H9 (cell line): ENCODE measurements at regions not wholly inside any gene's neighbourhood (a gene's known extent, or its start where the extent isn't known, plus 50 kb on each side); places are given as distances from the start of the nearest gene placed in this dataset.

Experiments
- DNase-seq: peaks from one replicate; pipeline ENCODE4 v3.0.0-alpha.2; 2017
- H2AFZ ChIP-seq: one replicate; pipeline ENCODE4 v1.6.1; 2013; ENCODE audit warnings: mild to moderate bottlenecking, low read length, control low read depth, moderate library complexity
- H2AK5ac ChIP-seq: 2 replicates; pipeline ENCODE4 v1.6.1; 2013; ENCODE audit warnings: low read length, control low read depth, mixed read lengths; ENCODE audit not compliant: insufficient read length
- H2BK120ac ChIP-seq: one replicate; pipeline ENCODE4 v1.6.1; 2013; ENCODE audit warnings: low read depth, mild to moderate bottlenecking, low read length, control low read depth, inconsistent platforms; ENCODE audit not compliant: poor library complexity, severe bottlenecking
- H2BK12ac ChIP-seq: 2 replicates; pipeline ENCODE4 v1.6.1; 2013; ENCODE audit warnings: low read length, control low read depth, mixed read lengths, low read depth; ENCODE audit not compliant: insufficient read length
- H2BK15ac ChIP-seq: 2 replicates; pipeline ENCODE4 v1.6.1; 2013; ENCODE audit warnings: low read depth, low read length, control low read depth
- H2BK20ac ChIP-seq: one replicate; pipeline ENCODE4 v1.6.1; 2013; ENCODE audit warnings: low read depth, mild to moderate bottlenecking, low read length, control low read depth, inconsistent platforms; ENCODE audit not compliant: poor library complexity, severe bottlenecking
- H2BK5ac ChIP-seq: 2 replicates; pipeline ENCODE4 v1.6.1; 2013; ENCODE audit warnings: low read length, control low read depth, mixed read lengths; ENCODE audit not compliant: insufficient read length
- H3K14ac ChIP-seq: 2 replicates; pipeline ENCODE4 v1.6.1; 2013; ENCODE audit warnings: low read length, control low read depth; ENCODE audit not compliant: insufficient read depth
- H3K18ac ChIP-seq: 2 replicates; pipeline ENCODE4 v1.6.1; 2013; ENCODE audit warnings: low read depth, mild to moderate bottlenecking, mixed read lengths, low read length, control low read depth; ENCODE audit not compliant: insufficient read length
- H3K23ac ChIP-seq: 2 replicates; pipeline ENCODE4 v1.6.1; 2013; ENCODE audit warnings: low read length, control low read depth, mixed read lengths, low read depth; ENCODE audit not compliant: insufficient read length
- H3K23me2 ChIP-seq: 2 replicates; pipeline ENCODE4 v1.6.1; 2013; ENCODE audit warnings: low read depth, mild to moderate bottlenecking, mixed read lengths, low read length, control low read depth; ENCODE audit not compliant: insufficient read length, poor library complexity, severe bottlenecking
- H3K27ac ChIP-seq: 2 replicates; pipeline ENCODE4 v1.5.1; 2013; ENCODE audit warnings: low read length, control low read depth, mixed read lengths, low read depth; ENCODE audit not compliant: insufficient read length
- H3K27me3 ChIP-seq: 2 replicates; pipeline ENCODE4 v1.6.1; 2013; ENCODE audit warnings: low read length, control low read depth, inconsistent platforms; ENCODE audit not compliant: insufficient read depth
- H3K4ac ChIP-seq: 2 replicates; pipeline ENCODE4 v1.6.1; 2013; ENCODE audit warnings: low read depth, mild to moderate bottlenecking, control low read depth, inconsistent platforms, low read length, moderate library complexity
- H3K4me1 ChIP-seq: 2 replicates; pipeline ENCODE4 v1.6.1; 2013; ENCODE audit warnings: low read length, control low read depth, inconsistent platforms; ENCODE audit not compliant: insufficient read depth
- H3K4me2 ChIP-seq: 2 replicates; pipeline ENCODE4 v1.6.1; 2013; ENCODE audit warnings: low read length, control low read depth, mixed read lengths; ENCODE audit not compliant: insufficient read length, insufficient read depth
- H3K56ac ChIP-seq: 2 replicates; pipeline ENCODE4 v1.6.1; 2013; ENCODE audit warnings: low read depth, mild to moderate bottlenecking, mixed read lengths, low read length, control low read depth; ENCODE audit not compliant: insufficient read length
- H3K79me1 ChIP-seq: 2 replicates; pipeline ENCODE4 v1.6.1; 2013; ENCODE audit warnings: low read depth, mild to moderate bottlenecking, moderate library complexity, low read length, control low read depth, inconsistent platforms; ENCODE audit not compliant: insufficient read depth, poor library complexity, severe bottlenecking
- H3K79me2 ChIP-seq: 2 replicates; pipeline ENCODE4 v1.6.1; 2013; ENCODE audit warnings: low read length, control low read depth, inconsistent platforms; ENCODE audit not compliant: insufficient read depth
- H3K9ac ChIP-seq: 2 replicates; pipeline ENCODE4 v1.6.1; 2013; ENCODE audit warnings: low read length, control low read depth, mixed read lengths; ENCODE audit not compliant: insufficient read length; ENCODE audit errors: extremely low read depth
- H3K9me3 ChIP-seq: one replicate; pipeline ENCODE4 v1.6.1; 2013; ENCODE audit warnings: low read depth, low read length, inconsistent platforms; ENCODE audit not compliant: control insufficient read depth
- H3T11ph ChIP-seq: one replicate; pipeline ENCODE4 v1.6.1; 2013; ENCODE audit warnings: mild to moderate bottlenecking, low read length, control low read depth, inconsistent platforms
- H4K20me1 ChIP-seq: one replicate; pipeline ENCODE4 v1.6.1; 2013; ENCODE audit not compliant: control insufficient read depth, insufficient read length, insufficient read depth
- H4K5ac ChIP-seq: 2 replicates; pipeline ENCODE4 v1.6.1; 2013; ENCODE audit warnings: low read depth, mild to moderate bottlenecking, mixed read lengths, low read length, control low read depth; ENCODE audit not compliant: insufficient read length
- H4K8ac ChIP-seq: replicated peaks from 2 replicates; pipeline ENCODE4 v1.6.1; 2013; ENCODE audit warnings: low read length, control low read depth, mixed read lengths, low read depth; ENCODE audit not compliant: insufficient read length
- H4K91ac ChIP-seq: 2 replicates; pipeline ENCODE4 v1.6.1; 2013; ENCODE audit warnings: low read depth, mild to moderate bottlenecking, moderate library complexity, mixed read lengths, low read length, control low read depth; ENCODE audit not compliant: insufficient read length
- H3K27ac Mint-ChIP-seq, 3 experiments: 2 replicates in 2 of 3; 3 replicates in 1 of 3; pipeline ENCODE4 v1.8.0; 2020 to 2021; ENCODE audit warnings: mixed read lengths in 3 of 3, mild to moderate bottlenecking in 1 of 3, moderate library complexity in 1 of 3
- H3K27me3 Mint-ChIP-seq: 2 replicates; pipeline ENCODE4 v1.8.0; 2021; ENCODE audit warnings: low read depth, mild to moderate bottlenecking, moderate library complexity, mixed read lengths
- H3K36me3 Mint-ChIP-seq, 3 experiments: 2 replicates in 2 of 3; 3 replicates in 1 of 3; pipeline ENCODE4 v1.8.0; 2020 to 2021; ENCODE audit warnings: low read depth in 3 of 3, mixed read lengths in 3 of 3; ENCODE audit not compliant: insufficient read depth in 1 of 3
- H3K4me1 Mint-ChIP-seq, 2 experiments: 2 replicates each; pipeline ENCODE4 v1.8.0; 2020; ENCODE audit warnings: mixed read lengths in 2 of 2
- H3K4me3 Mint-ChIP-seq, 2 experiments: 2 replicates in 1 of 2; 3 replicates in 1 of 2; pipeline ENCODE4 v1.8.0; 2020 to 2021; ENCODE audit warnings: mild to moderate bottlenecking in 2 of 2, mixed read lengths in 2 of 2, moderate library complexity in 1 of 2
- H3K9me3 Mint-ChIP-seq, 2 experiments: 2 replicates in 1 of 2; 3 replicates in 1 of 2; pipeline ENCODE4 v1.8.0; 2020; ENCODE audit warnings: mild to moderate bottlenecking in 2 of 2, mixed read lengths in 2 of 2, moderate library complexity in 1 of 2
- WGBS: extraction: QIAGEN DNeasy Blood & Tissue Kit; methylation state at CpG from one replicate; pipeline ENCODE4 v1.1.7; 2013; ENCODE audit warnings: missing lambda C conversion rate, low lambda C conversion rate, mixed read lengths; ENCODE audit not compliant: insufficient read length; ENCODE audit errors: extremely low coverage; 5-methylcytosine and 5-hydroxymethylcytosine counted together
- TF ChIP-seq, protein P1 (sequence below): fragments of 200-600 bp; sonication (generic); conservative IDR thresholded peaks from 3 replicates; pipeline ENCODE4 v1.8.0; 2021; ENCODE audit warnings: antibody characterized with exemption, mild to moderate bottlenecking

DNA sequence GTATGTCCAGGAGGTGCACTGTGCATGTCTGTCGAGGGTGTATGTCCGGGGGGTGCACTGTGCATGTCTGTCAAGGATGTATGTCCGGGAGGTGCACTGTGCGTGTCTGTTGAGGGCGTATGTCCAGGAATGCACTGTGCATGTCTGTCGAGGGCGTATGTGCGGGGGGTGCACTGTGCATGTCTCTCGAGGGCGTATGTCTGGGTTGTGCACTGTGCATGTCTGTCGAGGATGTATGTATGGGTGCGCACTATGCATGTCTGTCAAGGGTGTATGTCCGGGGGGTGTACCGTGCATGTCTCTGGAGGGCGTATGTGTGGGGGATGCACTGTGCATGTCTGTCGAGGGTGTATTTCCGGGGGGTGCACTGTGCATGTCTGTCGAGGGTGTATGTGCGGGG lies 249.3 kb upstream of the MYT1L start:
- Mint-ChIP-seq H3K27ac (peak overlapping the region in 1 of 3 experiments; percentile 85; a peak in 1 of 7 replicates), H3K4me3 (no peak overlapping the region), H3K27me3 (peaks cover 7% of the 10 kb centered on the region), H3K36me3 (no peaks in the 10 kb centered on the region), H3K4me1 (peaks cover 2 to 3% of the 10 kb centered on the region in 2 experiments; a peak in 1 of 4 replicates), H3K9me3 (no peaks in the 10 kb centered on the region)
- Histone ChIP-seq H3K14ac (no peak overlapping the region), H3K23me2 (no peaks in the 10 kb centered on the region), H3K79me2 (no peaks in the 10 kb centered on the region), H2AFZ (no peak overlapping the region), H2BK12ac (no peak overlapping the region), H3K4me2 (no peak overlapping the region), H3K9me3 (no peaks in the 10 kb centered on the region), H2AK5ac (no peak overlapping the region), H3K23ac (no peak overlapping the region), H3K4me1 (no peaks in the 10 kb centered on the region), H3K9ac (no peak overlapping the region), H4K8ac (no peak overlapping the region), H2BK120ac (no peak overlapping the region), H4K20me1 (no peaks in the 10 kb centered on the region), H3K27me3 (no peaks in the 10 kb centered on the region), H4K91ac (no peak overlapping the region), H2BK15ac (no peak overlapping the region), H3K79me1 (no peaks in the 10 kb centered on the region), H3K56ac (no peak overlapping the region), H2BK5ac (no peak overlapping the region), H2BK20ac (no peak overlapping the region), H3K4ac (no peak overlapping the region), H4K5ac (no peak overlapping the region), H3K18ac (no peak overlapping the region), H3T11ph (no peak overlapping the region), H3K27ac (no peak overlapping the region)
- WGBS: no CpG with 5 or more reads among the region's 19 CpGs
- TF ChIP-seq, protein P1, sequence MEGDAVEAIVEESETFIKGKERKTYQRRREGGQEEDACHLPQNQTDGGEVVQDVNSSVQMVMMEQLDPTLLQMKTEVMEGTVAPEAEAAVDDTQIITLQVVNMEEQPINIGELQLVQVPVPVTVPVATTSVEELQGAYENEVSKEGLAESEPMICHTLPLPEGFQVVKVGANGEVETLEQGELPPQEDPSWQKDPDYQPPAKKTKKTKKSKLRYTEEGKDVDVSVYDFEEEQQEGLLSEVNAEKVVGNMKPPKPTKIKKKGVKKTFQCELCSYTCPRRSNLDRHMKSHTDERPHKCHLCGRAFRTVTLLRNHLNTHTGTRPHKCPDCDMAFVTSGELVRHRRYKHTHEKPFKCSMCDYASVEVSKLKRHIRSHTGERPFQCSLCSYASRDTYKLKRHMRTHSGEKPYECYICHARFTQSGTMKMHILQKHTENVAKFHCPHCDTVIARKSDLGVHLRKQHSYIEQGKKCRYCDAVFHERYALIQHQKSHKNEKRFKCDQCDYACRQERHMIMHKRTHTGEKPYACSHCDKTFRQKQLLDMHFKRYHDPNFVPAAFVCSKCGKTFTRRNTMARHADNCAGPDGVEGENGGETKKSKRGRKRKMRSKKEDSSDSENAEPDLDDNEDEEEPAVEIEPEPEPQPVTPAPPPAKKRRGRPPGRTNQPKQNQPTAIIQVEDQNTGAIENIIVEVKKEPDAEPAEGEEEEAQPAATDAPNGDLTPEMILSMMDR: no peak
- no peak for DNase-seq
